ENCODE measurements at regions not wholly inside any gene's neighbourhood (a gene's known extent, or its start where the extent isn't known, plus 50 kb on each side); places are given as distances from the start of the nearest gene placed in this dataset.

- no peak overlapping the region for H3K9ac ChIP-seq (ENCODE audit: low read length)
- H3K36me3 ChIP-seq (replicated peaks; ENCODE audit: insufficient read depth, low read length) = no peaks in the 10 kb centered on the region
- no peak overlapping the region for H3K27ac ChIP-seq (ENCODE audit: low read length)
- H2AFZ ChIP-seq (ENCODE audit: low read length) = no peak overlapping the region
- DNase-seq = no peak
- H3K4me3 ChIP-seq (ENCODE audit: low read length) = no peak overlapping the region
- H3K79me2 ChIP-seq (ENCODE audit: low read length) = no peaks in the 10 kb centered on the region
- no peaks in the 10 kb centered on the region for H3K9me2 ChIP-seq (replicated peaks; ENCODE audit: insufficient read depth, low read length)
- TF ChIP-seq CTCF (IDR thresholded peaks at IDR 0.05; ENCODE audit: low read length) (no peak), EZH2 (optimal IDR thresholded peaks at IDR 0.05; ENCODE audit: low read depth, low read length) (no peak), EZH2phosphoT487 (IDR thresholded peaks at IDR 0.05; ENCODE audit: low read length) (no peak)
- H3F3A ChIP-seq (ENCODE audit: insufficient read depth, low read length) = no peaks in the 10 kb centered on the region
- H3K4me1 ChIP-seq (ENCODE audit: low read length) = no peaks in the 10 kb centered on the region
- H3K27me3 ChIP-seq (replicated peaks; ENCODE audit: insufficient read depth, low read length) = no peaks in the 10 kb centered on the region
- no peaks in the 10 kb centered on the region for H4K20me1 ChIP-seq (ENCODE audit: insufficient read depth, low read length)
- H3K9me3 ChIP-seq (replicated peaks; ENCODE audit: insufficient read depth, low read length) = no peaks in the 10 kb centered on the region
- H3K4me2 ChIP-seq (ENCODE audit: low read depth, low read length) = no peak overlapping the region
Observed at GRCh38 chr21:35257413-35257812, 208.3 kb upstream of the RUNX1 start.

GRCh38 chr21:35256468-35256988, 207.4 kb upstream of the RUNX1 start:
- Histone ChIP-seq H3K27me3 (replicated peaks; ENCODE audit: insufficient read depth, low read length) (no peaks in the 10 kb centered on the region), H3K9me3 (replicated peaks; ENCODE audit: insufficient read depth, low read length) (no peaks in the 10 kb centered on the region), H3K4me1 (ENCODE audit: low read length) (no peaks in the 10 kb centered on the region), H3K4me3 (ENCODE audit: low read length) (no peak overlapping the region), H3K36me3 (replicated peaks; ENCODE audit: insufficient read depth, low read length) (no peaks in the 10 kb centered on the region), H3K9ac (ENCODE audit: low read length) (no peak overlapping the region), H3K9me2 (replicated peaks; ENCODE audit: insufficient read depth, low read length) (no peaks in the 10 kb centered on the region), H3F3A (ENCODE audit: insufficient read depth, low read length) (no peaks in the 10 kb centered on the region), H3K79me2 (ENCODE audit: low read length) (no peaks in the 10 kb centered on the region), H3K27ac (ENCODE audit: low read length) (no peak overlapping the region), H3K4me2 (ENCODE audit: low read depth, low read length) (no peak overlapping the region), H2AFZ (ENCODE audit: low read length) (no peak overlapping the region), H4K20me1 (ENCODE audit: insufficient read depth, low read length) (no peaks in the 10 kb centered on the region)
- no peak for TF ChIP-seq EZH2phosphoT487 (IDR thresholded peaks at IDR 0.05; ENCODE audit: low read length)
- TF ChIP-seq EZH2 (optimal IDR thresholded peaks at IDR 0.05; ENCODE audit: low read depth, low read length) = no peak
- TF ChIP-seq CTCF (IDR thresholded peaks at IDR 0.05; ENCODE audit: low read length) = no peak
- no peak for DNase-seq

- Histone ChIP-seq H4K20me1 (ENCODE audit: insufficient read depth, low read length) (no peaks in the 10 kb centered on the region), H3K9ac (ENCODE audit: low read length) (no peak overlapping the region), H3K27me3 (replicated peaks; ENCODE audit: insufficient read depth, low read length) (no peaks in the 10 kb centered on the region), H3K4me1 (ENCODE audit: low read length) (no peaks in the 10 kb centered on the region), H3K4me2 (ENCODE audit: low read depth, low read length) (no peak overlapping the region), H3K4me3 (ENCODE audit: low read length) (no peak overlapping the region), H3K9me2 (replicated peaks; ENCODE audit: insufficient read depth, low read length) (no peaks in the 10 kb centered on the region), H3K36me3 (replicated peaks; ENCODE audit: insufficient read depth, low read length) (no peaks in the 10 kb centered on the region), H3K9me3 (replicated peaks; ENCODE audit: insufficient read depth, low read length) (no peaks in the 10 kb centered on the region), H2AFZ (ENCODE audit: low read length) (no peak overlapping the region), H3K79me2 (ENCODE audit: low read length) (no peaks in the 10 kb centered on the region), H3K27ac (ENCODE audit: low read length) (no peak overlapping the region), H3F3A (ENCODE audit: insufficient read depth, low read length) (no peaks in the 10 kb centered on the region)
- no peak for TF ChIP-seq EZH2phosphoT487 (IDR thresholded peaks at IDR 0.05; ENCODE audit: low read length)
- TF ChIP-seq EZH2 (optimal IDR thresholded peaks at IDR 0.05; ENCODE audit: low read depth, low read length) = no peak
- TF ChIP-seq CTCF (IDR thresholded peaks at IDR 0.05; ENCODE audit: low read length) = no peak
- no peak for DNase-seq
Observed at GRCh38 chr21:35254765-35255138, 205.7 kb upstream of the RUNX1 start.
